K562 (cell line): ENCODE measurements at regions not wholly inside any gene's neighbourhood (a gene's known extent, or its start where the extent isn't known, plus 50 kb on each side); places are given as distances from the start of the nearest gene placed in this dataset.

ENCODE experiments used
- E4F1 ChIP-seq: fragments of 250-450 bp; sonication (Bioruptor Pico); IDR thresholded peaks from 2 replicates; pipeline ENCODE4 v1.5.0; 2021; ENCODE audit warnings: mild to moderate bottlenecking, borderline replicate concordance
- FIP1L1 ChIP-seq: fragments of 200-400 bp; formaldehyde crosslinking; IDR thresholded peaks from 2 replicates; pipeline ENCODE4 v1.6.1; 2018; ENCODE audit warnings: mild to moderate bottlenecking, low read depth, low read length; ENCODE audit not compliant: poor library complexity, severe bottlenecking
- GTF2A2 ChIP-seq: IDR thresholded peaks from 2 replicates; pipeline ENCODE4 v1.6.1; 2016; ENCODE audit warnings: mild to moderate bottlenecking, missing genetic modification characterization, missing compliant biosample characterization
- KDM1A ChIP-seq, 2 experiments: fragments of 450-650 bp; IDR thresholded peaks; 2 replicates each; pipeline ENCODE4 v1.6.1; 2016; ENCODE audit warnings: mild to moderate bottlenecking in 2 of 2
- KLF16 ChIP-seq: IDR thresholded peaks from 2 replicates; pipeline ENCODE4 v1.6.1; 2016; ENCODE audit warnings: antibody characterized with exemption
- NFXL1 ChIP-seq: fragments of 450-650 bp; formaldehyde crosslinking; IDR thresholded peaks from 2 replicates; pipeline ENCODE4 v1.4.0; 2021; ENCODE audit warnings: mild to moderate bottlenecking
- RBM17 ChIP-seq: fragments of 200-400 bp; formaldehyde crosslinking; IDR thresholded peaks from 2 replicates; pipeline ENCODE4 v1.6.1; 2017; ENCODE audit warnings: low read depth, mild to moderate bottlenecking, low read length, borderline replicate concordance
- SMAD3 ChIP-seq: fragments of 450-650 bp; formaldehyde crosslinking; conservative IDR thresholded peaks from 2 replicates; pipeline ENCODE4 v1.4.0; 2020; ENCODE audit warnings: mild to moderate bottlenecking
- SRSF3 ChIP-seq: fragments of 200-400 bp; formaldehyde crosslinking; IDR thresholded peaks from 2 replicates; pipeline ENCODE4 v1.6.1; 2016; ENCODE audit warnings: mild to moderate bottlenecking, low read length, moderate library complexity; ENCODE audit not compliant: insufficient read depth
- TGIF2 ChIP-seq: sonication (generic); formaldehyde crosslinking; IDR thresholded peaks from 2 replicates; pipeline ENCODE4 v1.8.1; 2022; ENCODE audit warnings: mild to moderate bottlenecking, missing genetic modification reagents, moderate library complexity
- THAP12 ChIP-seq: fragments of 250-450 bp; sonication (Bioruptor Pico); IDR thresholded peaks from 2 replicates; pipeline ENCODE4 v1.9.0; 2021; ENCODE audit warnings: mild to moderate bottlenecking, inconsistent platforms
- ZNF124 ChIP-seq: sonication (generic); formaldehyde crosslinking; IDR thresholded peaks from 2 replicates; pipeline ENCODE4 v1.8.1; 2022; ENCODE audit warnings: missing genetic modification reagents
- ZNF165 ChIP-seq: fragments of 250-450 bp; sonication (Bioruptor Pico); IDR thresholded peaks from 2 replicates; pipeline ENCODE4 v1.4.0; 2020; ENCODE audit warnings: borderline replicate concordance
- ZNF184 ChIP-seq: sonication (generic); formaldehyde crosslinking; IDR thresholded peaks from 2 replicates; pipeline ENCODE4 v1.5.0; 2020; ENCODE audit warnings: missing genetic modification reagents
- ZNF24 ChIP-seq: fragments of 450-650 bp; IDR thresholded peaks from 2 replicates; pipeline ENCODE4 v1.6.1; 2016
- ZNF263 ChIP-seq: sonication (generic); formaldehyde crosslinking; IDR thresholded peaks from 2 replicates; pipeline ENCODE4 v1.8.0; 2022; ENCODE audit warnings: mild to moderate bottlenecking, missing genetic modification reagents, borderline replicate concordance
- ZNF583 ChIP-seq: fragments of 250-450 bp; sonication (Bioruptor Pico); IDR thresholded peaks from 2 replicates; pipeline ENCODE4 v1.4.0; 2020
- ZNF586 ChIP-seq: fragments of 450-650 bp; formaldehyde crosslinking; conservative IDR thresholded peaks from 2 replicates; pipeline ENCODE4 v1.4.0; 2020; ENCODE audit warnings: mild to moderate bottlenecking, moderate library complexity
- TF ChIP-seq, protein P1 (sequence below): fragments of 200-800 bp; sonication (Bioruptor generic); IDR thresholded peaks from 2 replicates; pipeline ENCODE4 v1.6.1; 2016; ENCODE audit warnings: missing genetic modification characterization, missing compliant biosample characterization

GRCh38 chr3:177359593-177360357, 162.5 kb upstream of the TBL1XR1 start (continued):
- no peak for TF ChIP-seq THAP12 (CRISPR knock-in tag)
- no peak for TF ChIP-seq SRSF3
- TF ChIP-seq GTF2A2 (tag): no peak
- TF ChIP-seq ZNF583 (CRISPR knock-in tag): no peak
- TF ChIP-seq ZNF184 (CRISPR knock-in tag): no peak
- TF ChIP-seq RBM17: no peak
- TF ChIP-seq TGIF2 (CRISPR knock-in tag): no peak; the same call in 1 of the 2 replicates
- TF ChIP-seq E4F1: no peak
- TF ChIP-seq ZNF165 (CRISPR knock-in tag): no peak
- TF ChIP-seq FIP1L1: peak; percentile 71
- TF ChIP-seq KDM1A (IDR thresholded peaks at IDR 0.05): peak in 1 of 2 experiments; percentile 62; a peak in 2 of 4 replicates
- peak; percentile 87 for TF ChIP-seq ZNF263 (CRISPR knock-in tag)
- no peak for TF ChIP-seq ZNF586 (CRISPR knock-in tag)
- TF ChIP-seq SMAD3: peak; percentile 28; the same call in 1 of the 2 replicates
- peak; percentile 79 for TF ChIP-seq ZNF24
- TF ChIP-seq NFXL1 (CRISPR knock-in tag): no peak
- TF ChIP-seq KLF16: peak; percentile 76
- no peak for TF ChIP-seq ZNF124
- TF ChIP-seq, protein P1, sequence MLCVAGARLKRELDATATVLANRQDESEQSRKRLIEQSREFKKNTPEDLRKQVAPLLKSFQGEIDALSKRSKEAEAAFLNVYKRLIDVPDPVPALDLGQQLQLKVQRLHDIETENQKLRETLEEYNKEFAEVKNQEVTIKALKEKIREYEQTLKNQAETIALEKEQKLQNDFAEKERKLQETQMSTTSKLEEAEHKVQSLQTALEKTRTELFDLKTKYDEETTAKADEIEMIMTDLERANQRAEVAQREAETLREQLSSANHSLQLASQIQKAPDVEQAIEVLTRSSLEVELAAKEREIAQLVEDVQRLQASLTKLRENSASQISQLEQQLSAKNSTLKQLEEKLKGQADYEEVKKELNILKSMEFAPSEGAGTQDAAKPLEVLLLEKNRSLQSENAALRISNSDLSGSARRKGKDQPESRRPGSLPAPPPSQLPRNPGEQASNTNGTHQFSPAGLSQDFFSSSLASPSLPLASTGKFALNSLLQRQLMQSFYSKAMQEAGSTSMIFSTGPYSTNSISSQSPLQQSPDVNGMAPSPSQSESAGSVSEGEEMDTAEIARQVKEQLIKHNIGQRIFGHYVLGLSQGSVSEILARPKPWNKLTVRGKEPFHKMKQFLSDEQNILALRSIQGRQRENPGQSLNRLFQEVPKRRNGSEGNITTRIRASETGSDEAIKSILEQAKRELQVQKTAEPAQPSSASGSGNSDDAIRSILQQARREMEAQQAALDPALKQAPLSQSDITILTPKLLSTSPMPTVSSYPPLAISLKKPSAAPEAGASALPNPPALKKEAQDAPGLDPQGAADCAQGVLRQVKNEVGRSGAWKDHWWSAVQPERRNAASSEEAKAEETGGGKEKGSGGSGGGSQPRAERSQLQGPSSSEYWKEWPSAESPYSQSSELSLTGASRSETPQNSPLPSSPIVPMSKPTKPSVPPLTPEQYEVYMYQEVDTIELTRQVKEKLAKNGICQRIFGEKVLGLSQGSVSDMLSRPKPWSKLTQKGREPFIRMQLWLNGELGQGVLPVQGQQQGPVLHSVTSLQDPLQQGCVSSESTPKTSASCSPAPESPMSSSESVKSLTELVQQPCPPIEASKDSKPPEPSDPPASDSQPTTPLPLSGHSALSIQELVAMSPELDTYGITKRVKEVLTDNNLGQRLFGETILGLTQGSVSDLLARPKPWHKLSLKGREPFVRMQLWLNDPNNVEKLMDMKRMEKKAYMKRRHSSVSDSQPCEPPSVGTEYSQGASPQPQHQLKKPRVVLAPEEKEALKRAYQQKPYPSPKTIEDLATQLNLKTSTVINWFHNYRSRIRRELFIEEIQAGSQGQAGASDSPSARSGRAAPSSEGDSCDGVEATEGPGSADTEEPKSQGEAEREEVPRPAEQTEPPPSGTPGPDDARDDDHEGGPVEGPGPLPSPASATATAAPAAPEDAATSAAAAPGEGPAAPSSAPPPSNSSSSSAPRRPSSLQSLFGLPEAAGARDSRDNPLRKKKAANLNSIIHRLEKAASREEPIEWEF (CRISPR knock-in tag): peak; percentile 29; the same call in 1 of the 2 replicates
